NCI-H446 (cell line): ENCODE measurements at regions not wholly inside any gene's neighbourhood (a gene's known extent, or its start where the extent isn't known, plus 50 kb on each side); places are given as distances from the start of the nearest gene placed in this dataset.

Experiments
- DNase-seq, 2 experiments: peaks; one replicate each; lab custom pipeline; 2025; lab: John Stamatoyannopoulos, UW

DNA sequence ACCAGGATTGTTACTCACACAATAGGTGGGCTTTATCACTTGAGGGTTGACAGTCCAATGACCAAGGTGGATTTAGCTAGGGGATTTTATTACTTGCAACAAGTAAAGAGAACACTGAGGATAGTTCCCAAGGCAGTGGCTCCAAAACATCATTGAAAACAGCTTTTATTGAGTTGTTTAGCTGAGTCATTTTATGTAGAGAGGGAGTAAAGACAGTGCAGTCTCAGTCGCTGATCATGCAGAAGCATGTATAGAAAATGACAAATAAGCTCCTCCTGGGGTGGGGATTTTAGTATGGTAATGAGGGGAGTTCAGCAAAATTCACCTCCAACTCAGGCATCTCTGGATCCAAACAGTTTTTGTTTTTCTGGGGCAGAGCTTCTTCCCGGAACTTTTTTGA, 163.0 kb upstream of the CCDC179 start:
- no peak for DNase-seq

DNA sequence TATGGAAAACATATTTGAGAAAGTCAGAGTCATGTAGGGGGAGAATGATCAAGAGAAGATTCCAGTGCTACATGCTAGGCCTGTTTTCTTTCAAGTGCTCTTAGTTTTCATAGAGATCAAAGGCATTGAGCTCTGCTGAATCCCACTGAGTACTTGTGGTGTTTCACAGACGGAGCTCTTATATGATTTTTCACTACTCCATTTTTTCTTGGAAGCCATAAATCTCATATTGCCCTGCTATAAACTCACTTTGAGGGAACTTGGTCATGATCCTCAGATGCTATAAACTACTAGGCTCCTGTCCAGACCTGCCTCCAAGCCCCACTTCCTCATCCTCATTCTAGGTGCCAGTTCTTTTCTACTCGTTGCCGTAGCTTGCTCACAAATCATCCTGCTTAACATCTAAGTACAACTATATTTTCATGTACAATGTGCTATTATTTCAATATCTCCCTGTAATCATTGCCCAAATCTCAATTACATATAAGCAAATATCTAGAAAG, 180.8 kb upstream of the CCDC179 start:
- DNase-seq: no peak

DNA sequence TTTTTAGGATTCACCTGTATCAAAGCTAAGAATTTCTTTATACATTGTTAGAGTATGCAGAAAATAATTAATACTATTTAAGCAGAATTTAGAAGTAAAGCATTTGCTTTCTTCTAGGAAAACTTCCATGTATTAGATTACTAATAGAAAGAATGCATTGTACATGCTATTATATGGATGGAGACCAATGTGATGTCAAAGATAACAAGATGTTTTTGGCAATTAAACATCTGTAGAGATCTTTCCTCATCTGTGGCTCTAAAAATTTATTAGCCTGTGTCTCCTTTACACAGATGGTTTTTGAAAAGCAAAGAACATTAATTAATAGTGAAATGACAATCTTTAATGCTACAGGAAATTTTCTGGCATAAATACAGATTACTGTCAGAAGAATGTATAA, 198.4 kb upstream of the CCDC179 start:
- DNase-seq: no peak

DNA sequence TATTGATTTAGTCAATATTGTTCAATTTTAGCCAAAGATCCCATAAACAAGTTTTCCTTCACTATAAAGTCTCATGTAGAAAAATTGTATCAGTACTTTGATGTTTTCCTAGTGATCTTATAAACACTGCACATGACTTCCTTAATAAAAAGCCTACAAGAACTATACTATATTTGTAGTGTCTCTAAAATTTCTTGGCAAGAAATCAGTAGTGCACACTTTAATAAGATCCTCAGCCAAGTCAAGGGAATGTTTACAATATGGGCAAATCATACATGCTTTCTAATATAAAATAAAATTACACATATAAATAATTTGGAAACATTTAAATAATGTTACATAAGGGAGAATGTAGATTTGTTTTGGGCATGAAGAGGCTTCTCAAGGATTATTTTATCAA, 203.0 kb upstream of the CCDC179 start:
- no peak for DNase-seq

- no peak for DNase-seq
Measured at GRCh38 chr11:23078289-23078971, 218.2 kb upstream of the CCDC179 start.

DNA sequence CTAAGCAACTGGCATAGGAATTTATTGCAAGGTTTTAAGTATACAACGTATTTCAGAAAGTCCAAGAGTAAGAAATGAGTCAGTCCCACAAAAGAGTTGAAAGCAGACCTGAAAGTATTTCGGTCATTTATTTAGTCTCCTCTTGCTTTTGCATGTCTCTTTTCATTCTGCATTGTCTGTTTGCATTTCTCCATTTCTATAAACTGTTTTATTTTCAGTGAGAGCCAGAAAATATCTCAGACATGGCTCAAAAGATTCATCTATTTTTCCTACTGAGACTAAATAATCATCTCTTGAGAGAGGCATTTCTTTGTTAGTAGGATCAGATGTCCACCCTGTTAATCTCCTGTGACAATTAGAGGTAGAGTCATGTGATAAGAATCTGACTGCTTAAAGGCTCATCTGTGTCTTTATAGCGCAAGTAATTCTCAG, 219.1 kb upstream of the CCDC179 start:
- DNase-seq: no peak

- DNase-seq: no peak
Measured at GRCh38 chr11:23087407-23087806, 227.1 kb upstream of the CCDC179 start.

- DNase-seq: no peak
Measured at GRCh38 chr11:23090659-23091058, 230.4 kb upstream of the CCDC179 start.

GRCh38 chr11:23095650-23096189, 235.4 kb upstream of the CCDC179 start:
- no peak for DNase-seq

DNA sequence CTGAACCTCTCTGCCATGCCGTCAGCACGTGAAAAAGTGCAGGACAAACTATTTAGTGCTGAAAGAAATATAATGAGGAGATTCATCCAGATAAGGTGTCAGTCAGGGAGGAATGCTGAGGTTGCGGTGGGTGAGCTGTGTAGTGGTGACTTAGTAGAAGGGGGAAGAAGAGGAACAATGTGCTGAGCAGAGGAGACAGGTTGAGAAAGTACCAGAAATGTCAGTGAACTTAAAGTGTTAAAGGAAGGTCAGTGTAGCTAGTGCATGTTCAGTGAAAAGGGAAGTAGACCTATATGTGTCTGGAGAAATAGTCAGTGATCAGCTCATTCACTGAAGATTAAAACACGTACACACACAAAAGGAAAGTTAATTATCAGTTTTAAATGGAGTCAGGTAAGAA, 237.6 kb upstream of the CCDC179 start:
- DNase-seq: no peak

GRCh38 chr11:23099256-23099655, 239.0 kb upstream of the CCDC179 start:
- no peak for DNase-seq

DNA sequence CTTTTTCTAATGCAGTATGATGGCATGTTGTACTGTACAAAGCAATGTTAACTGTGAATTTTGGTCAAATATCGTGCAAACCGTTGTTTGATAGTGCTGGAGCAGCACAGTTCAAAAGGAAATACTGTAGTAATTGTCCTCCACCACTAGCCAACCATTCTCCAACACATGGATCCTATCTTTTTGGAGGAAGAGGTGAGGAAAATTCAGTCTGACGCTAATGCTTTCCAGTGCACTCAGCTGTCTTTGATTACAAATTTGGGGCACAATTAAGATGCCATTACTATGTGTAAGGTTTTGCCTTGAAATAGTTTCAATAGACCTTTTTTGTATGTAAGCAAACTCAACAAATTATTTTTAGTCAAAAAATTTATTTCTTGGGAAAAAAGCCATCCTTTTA, 240.5 kb upstream of the CCDC179 start:
- DNase-seq: no peak

DNA sequence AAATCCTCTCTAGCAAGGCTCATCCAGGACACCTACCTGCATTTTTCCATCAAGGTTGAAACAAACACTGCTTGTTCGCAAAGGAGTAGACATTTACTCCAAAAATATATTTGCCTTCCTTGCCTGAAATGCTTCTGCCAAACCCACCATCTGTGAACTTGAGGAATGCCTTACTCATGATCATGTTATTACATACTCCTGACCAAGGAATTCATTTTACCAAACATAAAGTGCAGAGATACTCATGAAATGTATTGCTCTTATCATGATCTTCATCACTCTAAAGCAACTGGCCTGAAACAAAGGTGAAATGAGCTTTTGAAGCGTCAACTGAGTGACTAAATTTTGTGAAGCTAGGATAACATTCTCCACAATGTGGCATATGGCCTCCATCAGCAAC, 243.1 kb upstream of the CCDC179 start:
- DNase-seq: no peak

DNA sequence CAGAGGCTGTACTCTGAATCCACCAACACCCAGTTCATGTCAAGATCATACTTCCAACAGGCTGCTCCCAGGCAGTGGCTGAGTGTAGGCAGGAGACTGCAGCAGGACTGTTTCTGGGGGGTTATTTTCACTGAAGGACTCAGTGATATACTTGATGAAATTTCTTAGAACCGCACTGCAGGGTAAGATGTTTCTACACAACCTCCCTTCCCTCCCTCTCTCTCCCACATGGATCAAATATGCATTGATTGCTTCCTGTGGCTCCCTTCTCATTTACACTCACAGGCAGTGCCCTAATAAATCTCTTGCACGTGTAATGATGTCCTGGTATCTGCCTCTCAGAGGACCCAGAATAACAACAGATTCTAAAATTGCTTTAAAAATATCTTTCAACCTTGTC, 251.3 kb upstream of the CCDC179 start:
- DNase-seq: no peak

- DNase-seq: no peak
Measured at GRCh38 chr11:23112390-23112789, 252.1 kb upstream of the CCDC179 start.

DNA sequence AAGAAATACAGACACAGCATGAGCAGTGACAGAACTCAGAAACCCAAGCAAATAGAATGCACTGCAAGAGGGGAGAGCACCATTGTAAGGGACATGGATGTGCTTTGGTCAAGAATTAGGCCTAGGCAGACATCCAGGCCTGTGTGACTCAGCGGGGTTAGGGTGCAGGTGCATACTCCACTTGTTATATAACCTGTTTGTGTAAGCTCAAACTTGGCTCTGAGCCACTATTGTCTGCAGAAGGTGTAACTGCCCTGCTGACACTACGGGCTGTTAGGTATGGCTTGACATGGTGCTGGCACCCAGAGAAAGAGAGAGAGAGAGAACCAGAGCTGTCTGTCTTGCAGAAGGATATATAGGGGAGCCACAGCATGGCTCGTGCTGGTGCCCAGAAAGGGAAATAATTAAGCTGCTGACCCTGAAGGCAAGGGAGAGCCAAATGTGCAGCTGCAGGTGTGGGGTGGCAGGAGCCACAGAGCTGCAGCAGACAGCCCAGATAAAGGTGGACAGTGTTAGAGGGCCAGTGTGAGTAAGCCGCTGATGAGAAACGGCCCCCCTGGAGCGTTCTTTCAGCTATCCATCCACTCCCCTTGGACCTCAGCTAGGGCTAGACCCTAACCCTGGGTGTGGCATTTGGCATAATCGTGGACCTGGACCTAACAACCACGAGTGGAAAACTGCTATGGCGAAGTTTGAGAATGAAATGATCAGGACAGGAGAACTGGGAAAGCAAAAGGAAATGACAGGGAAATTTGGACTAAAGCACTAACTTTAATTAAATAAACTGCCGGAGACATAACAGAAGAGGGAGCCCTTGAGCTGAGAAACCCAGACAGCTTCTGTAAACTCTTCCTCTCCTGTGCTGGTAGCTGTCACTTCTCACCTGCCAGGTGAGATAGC, 253.0 kb upstream of the CCDC179 start:
- peak in 1 of 2 experiments; percentile 37 for DNase-seq

DNA sequence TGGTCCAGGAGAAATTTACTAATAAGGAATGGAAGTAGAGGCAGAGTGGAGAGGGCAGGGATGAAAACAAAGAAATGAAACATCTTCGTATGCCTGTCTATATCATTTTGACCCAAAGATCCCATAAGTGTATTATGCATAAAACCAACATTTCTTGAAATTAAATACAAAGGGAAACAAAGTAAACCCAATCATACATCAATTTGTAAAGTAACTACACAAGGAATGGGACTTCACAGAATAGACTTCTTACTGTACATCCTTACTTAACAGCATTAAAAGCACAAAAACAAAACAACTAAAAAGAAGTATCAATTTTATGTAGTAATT, 253.6 kb upstream of the CCDC179 start:
- no peak for DNase-seq

GRCh38 chr11:23123753-23124152, 263.5 kb upstream of the CCDC179 start:
- DNase-seq: no peak

DNA sequence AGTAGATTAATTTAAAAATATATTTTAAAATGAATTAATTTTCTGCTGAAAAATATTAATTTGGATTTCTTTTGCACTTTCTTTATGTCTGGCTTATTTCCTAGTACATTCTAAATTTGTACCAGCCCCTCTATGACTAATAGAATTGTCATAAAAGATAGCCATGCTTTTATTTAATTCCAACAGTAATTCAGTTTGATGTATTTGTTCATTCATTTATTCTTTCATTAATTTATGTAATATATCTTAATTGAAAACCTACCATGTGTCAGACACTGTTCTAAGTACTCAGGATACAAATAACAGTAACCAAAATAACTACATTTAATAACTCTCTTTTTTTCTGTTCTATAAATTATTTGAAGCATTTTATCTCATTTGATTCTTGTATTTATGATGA, 264.0 kb upstream of the CCDC179 start:
- DNase-seq: no peak

- no peak for DNase-seq
Measured at GRCh38 chr11:23124996-23125395, 264.7 kb upstream of the CCDC179 start.

DNA sequence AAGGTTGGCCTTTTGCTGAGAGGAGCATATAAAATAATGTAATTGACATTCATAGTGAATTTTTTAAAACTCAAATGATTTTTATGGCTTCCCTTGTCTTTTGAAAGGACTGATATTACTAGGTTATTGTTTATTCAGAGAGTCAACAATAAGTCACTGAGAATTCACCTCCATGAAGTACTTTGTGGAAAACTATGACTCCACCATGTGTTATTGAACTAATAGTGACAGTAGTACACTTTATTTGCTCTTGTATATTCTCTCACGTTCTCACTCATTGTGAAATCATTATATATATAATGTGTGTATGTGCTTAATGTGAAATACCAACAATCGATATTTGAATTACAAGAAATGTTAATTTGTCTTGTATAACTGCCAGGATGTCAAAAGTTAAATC, 267.4 kb upstream of the CCDC179 start:
- DNase-seq: no peak

- DNase-seq: no peak
Measured at GRCh38 chr11:23134627-23135026, 274.4 kb upstream of the CCDC179 start.

DNA sequence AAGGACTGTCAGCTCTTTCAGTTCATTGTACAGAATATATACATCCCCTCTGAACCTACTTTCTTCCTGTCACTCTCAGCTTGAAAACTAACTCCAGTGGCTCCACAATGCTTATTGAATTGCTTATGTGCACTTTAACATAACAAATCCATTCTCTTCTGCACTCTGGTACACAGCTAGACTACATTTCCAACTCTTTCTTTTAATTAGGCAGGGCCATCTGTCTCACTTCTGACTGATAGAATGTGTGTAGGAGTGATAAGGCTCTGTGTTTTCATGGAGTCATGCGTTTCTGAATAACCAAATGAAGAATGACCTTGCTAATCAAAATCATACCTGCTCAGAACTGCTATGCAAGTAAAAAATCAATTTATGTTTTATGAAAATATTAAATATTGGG, 278.5 kb upstream of the CCDC179 start:
- no peak for DNase-seq
